ENCODE measurements at regions not wholly inside any gene's neighbourhood (a gene's known extent, or its start where the extent isn't known, plus 50 kb on each side); places are given as distances from the start of the nearest gene placed in this dataset.
"Not testable (repeated sequence)": the region's sequence is repeated elsewhere in the genome, so short reads cannot be mapped to it uniquely, and the experiment has no call there.

DNA sequence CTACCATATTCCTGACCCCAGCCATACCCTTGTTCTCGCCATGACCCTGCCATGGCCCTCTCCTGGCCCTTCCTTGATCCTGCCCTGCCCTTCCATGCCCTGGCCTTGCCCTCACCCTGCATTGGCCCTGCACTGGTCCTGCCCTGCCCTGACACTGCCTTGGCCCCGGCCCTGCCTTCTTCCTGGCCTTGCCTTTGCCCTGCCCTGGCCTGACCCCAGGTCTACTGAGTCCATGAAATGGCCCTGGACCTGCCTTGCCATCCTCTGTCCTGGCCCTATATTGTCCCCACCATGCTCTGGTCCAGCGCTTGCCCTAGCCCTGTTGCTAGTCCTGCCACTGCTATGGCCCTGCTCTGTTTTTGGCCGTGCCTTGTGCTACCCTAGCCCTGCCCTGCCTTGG is 536.1 kb downstream of the FOXD4L6 start:
- H3K4me3 ChIP-seq (replicated peaks in 1 of 3; ENCODE audit: insufficient read depth in 1 of 3, low read depth in 2 of 3, low read length in 3 of 3); H3K9me3 ChIP-seq (ENCODE audit: low read length); H3K4me2 ChIP-seq (ENCODE audit: low read depth, low read length); POLR2A ChIA-PET; H3K27ac ChIP-seq (ENCODE audit: extremely low read length, insufficient read depth, low read length); ATAC-seq; BruUV-seq (replicated peaks); H3K27me3 ChIP-seq (ENCODE audit: control insufficient read depth in 1 of 2, insufficient read depth in 2 of 2, low read length in 2 of 2); intact Hi-C loops (cut with micrococcal nuclease; ENCODE audit: unreplicated experiment); DNase-seq (ENCODE audit: low spot score); in situ Hi-C loops (cut with HindIII; ENCODE audit: extremely low pct_ligation_motif_present, low pct_unique_long_range_greater_than_20kb); FAIRE-seq; H3K36me3 ChIP-seq (replicated peaks in 1 of 2; ENCODE audit: control insufficient read depth in 1 of 2, insufficient read depth in 2 of 2, low read length in 2 of 2); H3K79me2 ChIP-seq (ENCODE audit: insufficient read depth, low read length); H4K20me1 ChIP-seq (ENCODE audit: insufficient read depth, low read length); H2AFZ ChIP-seq (ENCODE audit: low read length); CTCF ChIA-PET (ENCODE audit: low intra/inter-chr PET ratio, low total read pairs); H3K4me1 ChIP-seq (ENCODE audit: insufficient read depth, low read length); H3K9ac ChIP-seq (ENCODE audit: insufficient read depth, low read depth, low read length): not testable (repeated sequence)
- 42% methylated on average over 3 of the region's 4 CpGs for WGBS (ENCODE audit: low lambda C conversion rate)

DNA sequence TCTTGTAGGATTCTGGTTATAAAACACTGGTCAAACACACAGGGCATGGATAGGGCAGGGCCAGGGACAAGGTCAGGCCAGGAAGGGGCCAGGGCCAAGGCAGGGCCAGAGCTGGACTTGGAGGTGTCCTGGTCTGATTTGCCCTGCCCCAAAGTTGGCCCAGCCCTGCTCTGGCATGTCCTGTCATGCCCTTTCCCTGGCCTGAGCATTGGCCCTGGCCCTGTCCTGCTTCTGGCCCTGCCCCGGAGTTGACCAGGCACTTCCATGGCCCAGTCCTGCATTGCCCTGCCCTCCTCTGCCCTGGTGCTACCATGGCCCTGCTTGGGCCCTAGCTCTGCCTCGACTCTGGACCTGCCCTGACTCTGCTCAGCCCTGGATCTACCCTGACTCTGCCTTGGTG is 536.6 kb downstream of the FOXD4L6 start:
- H3K4me3 ChIP-seq (replicated peaks in 1 of 3; ENCODE audit: insufficient read depth in 1 of 3, low read depth in 2 of 3, low read length in 3 of 3); H3K79me2 ChIP-seq (ENCODE audit: insufficient read depth, low read length); FAIRE-seq; H3K9ac ChIP-seq (ENCODE audit: insufficient read depth, low read depth, low read length); H3K36me3 ChIP-seq (replicated peaks in 1 of 2; ENCODE audit: control insufficient read depth in 1 of 2, insufficient read depth in 2 of 2, low read length in 2 of 2); CTCF ChIA-PET (ENCODE audit: low intra/inter-chr PET ratio, low total read pairs); H4K20me1 ChIP-seq (ENCODE audit: insufficient read depth, low read length); intact Hi-C loops (cut with micrococcal nuclease; ENCODE audit: unreplicated experiment); H3K27me3 ChIP-seq (ENCODE audit: control insufficient read depth in 1 of 2, insufficient read depth in 2 of 2, low read length in 2 of 2); H3K4me1 ChIP-seq (ENCODE audit: insufficient read depth, low read length); DNase-seq (ENCODE audit: low spot score); POLR2A ChIA-PET; ATAC-seq; in situ Hi-C loops (cut with HindIII; ENCODE audit: extremely low pct_ligation_motif_present, low pct_unique_long_range_greater_than_20kb); H2AFZ ChIP-seq (ENCODE audit: low read length); H3K4me2 ChIP-seq (ENCODE audit: low read depth, low read length); BruUV-seq (replicated peaks); H3K9me3 ChIP-seq (ENCODE audit: low read length); H3K27ac ChIP-seq (ENCODE audit: extremely low read length, insufficient read depth, low read length): not testable (repeated sequence)
- WGBS (ENCODE audit: low lambda C conversion rate), result 40% methylated on average over 1 of the region's 2 CpGs

DNA sequence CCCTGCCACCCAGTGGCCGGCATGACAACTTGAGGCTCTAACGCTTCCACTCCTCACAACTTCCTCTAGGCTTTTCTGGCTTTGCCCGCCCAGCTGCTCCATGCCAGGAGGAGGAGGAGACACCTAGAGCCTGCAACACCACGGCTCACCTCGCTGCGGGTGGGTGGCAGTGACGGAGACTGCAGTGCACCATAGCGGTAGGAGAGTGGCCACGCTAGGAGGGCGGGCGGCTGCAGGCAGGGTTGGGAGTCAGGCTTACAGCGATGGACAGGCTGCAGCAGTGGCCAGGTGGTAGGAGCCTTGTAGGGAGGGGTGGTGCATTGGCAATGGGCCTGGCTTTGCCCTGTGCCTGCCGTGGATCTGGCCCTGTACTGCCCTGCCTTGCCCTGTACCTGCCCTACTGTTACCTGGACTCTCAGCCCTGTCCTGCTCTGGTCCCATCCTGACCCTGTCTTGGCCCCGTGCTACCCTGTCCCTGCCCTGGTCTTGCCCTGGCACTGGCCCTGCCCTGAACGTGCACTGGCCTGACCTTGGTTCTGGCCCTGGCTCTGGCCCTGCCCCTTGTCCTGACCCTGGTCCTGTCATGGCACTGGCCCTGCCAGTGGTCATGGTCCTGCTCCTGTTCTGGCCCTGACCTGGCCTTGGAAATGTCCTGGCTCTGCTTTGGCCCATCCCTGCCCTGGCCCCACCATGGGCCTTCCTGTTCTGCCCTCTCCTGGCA is 540.8 kb downstream of the FOXD4L6 start:
- BruUV-seq (replicated peaks); intact Hi-C loops (cut with micrococcal nuclease; ENCODE audit: unreplicated experiment): not testable (repeated sequence)

More for the DNA sequence above, 540.8 kb downstream of the FOXD4L6 start:
- H3K4me1 ChIP-seq (ENCODE audit: insufficient read depth, low read length); H3K36me3 ChIP-seq (replicated peaks in 1 of 2; ENCODE audit: control insufficient read depth in 1 of 2, insufficient read depth in 2 of 2, low read length in 2 of 2); H3K9me3 ChIP-seq (ENCODE audit: low read length); H3K27me3 ChIP-seq (ENCODE audit: control insufficient read depth in 1 of 2, insufficient read depth in 2 of 2, low read length in 2 of 2); H3K9ac ChIP-seq (ENCODE audit: insufficient read depth, low read depth, low read length); H3K27ac ChIP-seq (ENCODE audit: extremely low read length, insufficient read depth, low read length); H3K4me3 ChIP-seq (replicated peaks in 1 of 3; ENCODE audit: insufficient read depth in 1 of 3, low read depth in 2 of 3, low read length in 3 of 3); CTCF ChIA-PET (ENCODE audit: low intra/inter-chr PET ratio, low total read pairs); DNase-seq (ENCODE audit: low spot score); in situ Hi-C loops (cut with HindIII; ENCODE audit: extremely low pct_ligation_motif_present, low pct_unique_long_range_greater_than_20kb); H3K4me2 ChIP-seq (ENCODE audit: low read depth, low read length); H4K20me1 ChIP-seq (ENCODE audit: insufficient read depth, low read length); H3K79me2 ChIP-seq (ENCODE audit: insufficient read depth, low read length); FAIRE-seq; ATAC-seq; POLR2A ChIA-PET; H2AFZ ChIP-seq (ENCODE audit: low read length): not testable (repeated sequence)
- TF ChIP-seq, protein P1, sequence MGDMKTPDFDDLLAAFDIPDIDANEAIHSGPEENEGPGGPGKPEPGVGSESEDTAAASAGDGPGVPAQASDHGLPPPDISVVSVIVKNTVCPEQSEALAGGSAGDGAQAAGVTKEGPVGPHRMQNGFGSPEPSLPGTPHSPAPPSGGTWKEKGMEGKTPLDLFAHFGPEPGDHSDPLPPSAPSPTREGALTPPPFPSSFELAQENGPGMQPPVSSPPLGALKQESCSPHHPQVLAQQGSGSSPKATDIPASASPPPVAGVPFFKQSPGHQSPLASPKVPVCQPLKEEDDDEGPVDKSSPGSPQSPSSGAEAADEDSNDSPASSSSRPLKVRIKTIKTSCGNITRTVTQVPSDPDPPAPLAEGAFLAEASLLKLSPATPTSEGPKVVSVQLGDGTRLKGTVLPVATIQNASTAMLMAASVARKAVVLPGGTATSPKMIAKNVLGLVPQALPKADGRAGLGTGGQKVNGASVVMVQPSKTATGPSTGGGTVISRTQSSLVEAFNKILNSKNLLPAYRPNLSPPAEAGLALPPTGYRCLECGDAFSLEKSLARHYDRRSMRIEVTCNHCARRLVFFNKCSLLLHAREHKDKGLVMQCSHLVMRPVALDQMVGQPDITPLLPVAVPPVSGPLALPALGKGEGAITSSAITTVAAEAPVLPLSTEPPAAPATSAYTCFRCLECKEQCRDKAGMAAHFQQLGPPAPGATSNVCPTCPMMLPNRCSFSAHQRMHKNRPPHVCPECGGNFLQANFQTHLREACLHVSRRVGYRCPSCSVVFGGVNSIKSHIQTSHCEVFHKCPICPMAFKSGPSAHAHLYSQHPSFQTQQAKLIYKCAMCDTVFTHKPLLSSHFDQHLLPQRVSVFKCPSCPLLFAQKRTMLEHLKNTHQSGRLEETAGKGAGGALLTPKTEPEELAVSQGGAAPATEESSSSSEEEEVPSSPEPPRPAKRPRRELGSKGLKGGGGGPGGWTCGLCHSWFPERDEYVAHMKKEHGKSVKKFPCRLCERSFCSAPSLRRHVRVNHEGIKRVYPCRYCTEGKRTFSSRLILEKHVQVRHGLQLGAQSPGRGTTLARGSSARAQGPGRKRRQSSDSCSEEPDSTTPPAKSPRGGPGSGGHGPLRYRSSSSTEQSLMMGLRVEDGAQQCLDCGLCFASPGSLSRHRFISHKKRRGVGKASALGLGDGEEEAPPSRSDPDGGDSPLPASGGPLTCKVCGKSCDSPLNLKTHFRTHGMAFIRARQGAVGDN (CRISPR knock-in tag; IDR thresholded peaks at IDR 0.05), result 0 out of 2 replicates have a peak, but pooled peaks have one; percentile 16
- TF ChIP-seq, protein P2, sequence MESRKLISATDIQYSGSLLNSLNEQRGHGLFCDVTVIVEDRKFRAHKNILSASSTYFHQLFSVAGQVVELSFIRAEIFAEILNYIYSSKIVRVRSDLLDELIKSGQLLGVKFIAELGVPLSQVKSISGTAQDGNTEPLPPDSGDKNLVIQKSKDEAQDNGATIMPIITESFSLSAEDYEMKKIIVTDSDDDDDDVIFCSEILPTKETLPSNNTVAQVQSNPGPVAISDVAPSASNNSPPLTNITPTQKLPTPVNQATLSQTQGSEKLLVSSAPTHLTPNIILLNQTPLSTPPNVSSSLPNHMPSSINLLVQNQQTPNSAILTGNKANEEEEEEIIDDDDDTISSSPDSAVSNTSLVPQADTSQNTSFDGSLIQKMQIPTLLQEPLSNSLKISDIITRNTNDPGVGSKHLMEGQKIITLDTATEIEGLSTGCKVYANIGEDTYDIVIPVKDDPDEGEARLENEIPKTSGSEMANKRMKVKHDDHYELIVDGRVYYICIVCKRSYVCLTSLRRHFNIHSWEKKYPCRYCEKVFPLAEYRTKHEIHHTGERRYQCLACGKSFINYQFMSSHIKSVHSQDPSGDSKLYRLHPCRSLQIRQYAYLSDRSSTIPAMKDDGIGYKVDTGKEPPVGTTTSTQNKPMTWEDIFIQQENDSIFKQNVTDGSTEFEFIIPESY (CRISPR knock-in tag; IDR thresholded peaks at IDR 0.05), result peak; percentile 88
- WGBS (ENCODE audit: low lambda C conversion rate), result 66% methylated on average over 3 of the region's 15 CpGs
